Uterus (tissue), 3 donors: ENCODE measurements at regions not wholly inside any gene's neighbourhood (a gene's known extent, or its start where the extent isn't known, plus 50 kb on each side); places are given as distances from the start of the nearest gene placed in this dataset.

Experiments used
- DNase-seq, 2 donors: peaks; one replicate each; pipeline ENCODE4 v3.0.0-alpha.2; 2019 to 2020
- H3K27ac ChIP-seq, 2 donors: fragments of 200-600 bp; sonication (generic); 1 replicate in 1 of 2; 2 replicates in 1 of 2; pipeline ENCODE4 v1.5.1; 2016 to 2018
- H3K27me3 ChIP-seq, 2 donors: fragments of 200-600 bp; sonication (generic); one replicate each; pipeline ENCODE4 v1.5.1; 2018 to 2019; ENCODE audit warnings: control low read depth in 1 of 2
- H3K36me3 ChIP-seq, 2 donors: fragments of 200-600 bp; sonication (generic); one replicate each; pipeline ENCODE4 v1.5.1; 2019; ENCODE audit warnings: control low read depth in 1 of 2
- H3K4me1 ChIP-seq, 2 donors: fragments of 200-600 bp; sonication (generic); one replicate each; pipeline ENCODE4 v1.5.1; 2018 to 2019; ENCODE audit warnings: control low read depth in 1 of 2
- H3K4me3 ChIP-seq, 2 donors: fragments of 200-600 bp; sonication (generic); 1 replicate in 1 of 2; 2 replicates in 1 of 2; pipeline ENCODE4 v1.5.1; 2018 to 2019; ENCODE audit warnings: mild to moderate bottlenecking in 1 of 2
- H3K9me3 ChIP-seq, 2 donors: fragments of 200-600 bp; sonication (generic); one replicate each; pipeline ENCODE4 v1.5.1; 2019; ENCODE audit warnings: control low read depth in 1 of 2
- CTCF ChIP-seq, 4 experiments: fragments of 200-600 bp in 2 of 4; fragments of 450-650 bp in 2 of 4; sonication (generic) in 2 of 4; IDR thresholded peaks; one replicate each; pipeline ENCODE4 v1.5.1; 2016 to 2019; ENCODE audit warnings: antibody characterized with exemption in 4 of 4, mild to moderate bottlenecking in 2 of 4, moderate library complexity in 1 of 4
- POLR2A ChIP-seq, 2 donors: fragments of 450-650 bp; IDR thresholded peaks; one replicate each; pipeline ENCODE4 v1.6.1; 2016; ENCODE audit warnings: antibody characterized with exemption in 2 of 2, mild to moderate bottlenecking in 1 of 2, moderate library complexity in 1 of 2
- intact Hi-C: fragments of 100-400 bp; cut with DNase I; formaldehyde crosslinking; loops from one replicate; pipeline ENCODE4 v1.15.1; 2023; ENCODE audit warnings: low total_unique reads
- donor health status: DM: yes; HTN: yes; CAD: no.

- no peaks in the 10 kb centered on the region for H3K36me3 ChIP-seq
- DNase-seq: no peak
- intact Hi-C loops: no loop called here
- H3K27me3 ChIP-seq: no peaks in the 10 kb centered on the region
- H3K27ac ChIP-seq: no peak overlapping the region
- H3K4me3 ChIP-seq: no peak overlapping the region
- H3K4me1 ChIP-seq: no peaks in the 10 kb centered on the region
- TF ChIP-seq POLR2A (IDR thresholded peaks at IDR 0.05): no peak
- no peak for TF ChIP-seq CTCF (IDR thresholded peaks at IDR 0.05)
- H3K9me3 ChIP-seq: no peaks in the 10 kb centered on the region
Measured at GRCh38 chr22:48541401-48542098, 1286.1 kb downstream of the BRD1 start.

- no peak for TF ChIP-seq POLR2A (IDR thresholded peaks at IDR 0.05)
- TF ChIP-seq CTCF (IDR thresholded peaks at IDR 0.05): no peak
- DNase-seq: no peak
- no peaks in the 10 kb centered on the region for H3K36me3 ChIP-seq
- H3K4me3 ChIP-seq: no peak overlapping the region
- intact Hi-C loops: no loop called here
- no peaks in the 10 kb centered on the region for H3K9me3 ChIP-seq
- no peak overlapping the region for H3K27ac ChIP-seq
- H3K27me3 ChIP-seq: no peaks in the 10 kb centered on the region
- H3K4me1 ChIP-seq: no peaks in the 10 kb centered on the region
Measured at GRCh38 chr22:48539261-48539660, 1288.4 kb downstream of the BRD1 start.

- Histone ChIP-seq H3K27me3 (no peaks in the 10 kb centered on the region), H3K4me1 (no peaks in the 10 kb centered on the region), H3K4me3 (no peak overlapping the region), H3K36me3 (no peaks in the 10 kb centered on the region), H3K9me3 (no peaks in the 10 kb centered on the region), H3K27ac (no peak overlapping the region)
- intact Hi-C loops: no loop called here
- no peak for DNase-seq
- TF ChIP-seq POLR2A (IDR thresholded peaks at IDR 0.05) (no peak), CTCF (IDR thresholded peaks at IDR 0.05) (no peak)
Measured at GRCh38 chr22:48538291-48538820, 1289.3 kb downstream of the BRD1 start.

GRCh38 chr22:48537343-48537680 lies 1290.4 kb downstream of the BRD1 start:
- TF ChIP-seq POLR2A (IDR thresholded peaks at IDR 0.05) (no peak), CTCF (IDR thresholded peaks at IDR 0.05) (no peak)
- Histone ChIP-seq H3K4me3 (no peak overlapping the region), H3K4me1 (no peaks in the 10 kb centered on the region), H3K27me3 (no peaks in the 10 kb centered on the region), H3K36me3 (no peaks in the 10 kb centered on the region), H3K27ac (no peak overlapping the region), H3K9me3 (no peaks in the 10 kb centered on the region)
- DNase-seq: no peak
- intact Hi-C loops: no loop called here

GRCh38 chr22:48536541-48537342 lies 1290.9 kb downstream of the BRD1 start:
- H3K27ac ChIP-seq: no peak overlapping the region

More at GRCh38 chr22:48536541-48537342, 1290.9 kb downstream of the BRD1 start:
- intact Hi-C loops: no loop called here
- H3K9me3 ChIP-seq: no peaks in the 10 kb centered on the region
- no peak overlapping the region for H3K4me3 ChIP-seq
- no peak for TF ChIP-seq CTCF (IDR thresholded peaks at IDR 0.05)
- TF ChIP-seq POLR2A (IDR thresholded peaks at IDR 0.05): no peak
- H3K27me3 ChIP-seq: no peaks in the 10 kb centered on the region
- no peak for DNase-seq
- H3K36me3 ChIP-seq: no peaks in the 10 kb centered on the region
- no peaks in the 10 kb centered on the region for H3K4me1 ChIP-seq
